ENCODE measurements at regions not wholly inside any gene's neighbourhood (a gene's known extent, or its start where the extent isn't known, plus 50 kb on each side); places are given as distances from the start of the nearest gene placed in this dataset.
"Not testable (repeated sequence)": the region's sequence is repeated elsewhere in the genome, so short reads cannot be mapped to it uniquely, and the experiment has no call there.

GRCh38 chr2:83970217-83970929, 488.7 kb downstream of the SUCLG1 start:
- no peak overlapping the region for H3K4me3 ChIP-seq (ENCODE audit: low read depth, low read length)
- no peak for DNase-seq (ENCODE audit: low read depth, low spot score)
- TF ChIP-seq CTCF (IDR thresholded peaks at IDR 0.05; ENCODE audit: low read depth, low read length): no peak
- in situ Hi-C loops (cut with HindIII; ENCODE audit: low sequenced_read_pairs): no loop called here

- TF ChIP-seq CTCF (IDR thresholded peaks at IDR 0.05; ENCODE audit: low read depth, low read length): no peak
- in situ Hi-C loops (cut with HindIII; ENCODE audit: low sequenced_read_pairs): no loop called here
- DNase-seq (ENCODE audit: low read depth, low spot score): no peak
Observed at GRCh38 chr2:83969085-83969484, 490.0 kb downstream of the SUCLG1 start.

GRCh38 chr2:83967854-83968253, 491.2 kb downstream of the SUCLG1 start:
- H3K4me3 ChIP-seq (ENCODE audit: low read depth, low read length): no peak overlapping the region
- no peak for TF ChIP-seq CTCF (IDR thresholded peaks at IDR 0.05; ENCODE audit: low read depth, low read length)
- no peak for DNase-seq (ENCODE audit: low read depth, low spot score)
- in situ Hi-C loops (cut with HindIII; ENCODE audit: low sequenced_read_pairs): no loop called here

More at GRCh38 chr2:83969085-83969484, 490.0 kb downstream of the SUCLG1 start:
- no peak overlapping the region for H3K4me3 ChIP-seq (ENCODE audit: low read depth, low read length)

GRCh38 chr2:83966946-83967345, 492.1 kb downstream of the SUCLG1 start:
- in situ Hi-C loops (cut with HindIII; ENCODE audit: low sequenced_read_pairs); DNase-seq (ENCODE audit: low read depth, low spot score); H3K4me3 ChIP-seq (ENCODE audit: low read depth, low read length): not testable (repeated sequence)

- in situ Hi-C loops (cut with HindIII; ENCODE audit: low sequenced_read_pairs): no loop called here
- H3K4me3 ChIP-seq (ENCODE audit: low read depth, low read length): no peak overlapping the region
- no peak for TF ChIP-seq CTCF (IDR thresholded peaks at IDR 0.05; ENCODE audit: low read depth, low read length)
- DNase-seq (ENCODE audit: low read depth, low spot score): no peak
Observed at GRCh38 chr2:83961512-83961911, 497.6 kb downstream of the SUCLG1 start.

- H3K4me3 ChIP-seq (ENCODE audit: low read depth, low read length): no peak overlapping the region
- in situ Hi-C loops (cut with HindIII; ENCODE audit: low sequenced_read_pairs): no loop called here
- TF ChIP-seq CTCF (IDR thresholded peaks at IDR 0.05; ENCODE audit: low read depth, low read length): no peak
- no peak for DNase-seq (ENCODE audit: low read depth, low spot score)
Observed at GRCh38 chr2:83960371-83960770, 498.7 kb downstream of the SUCLG1 start.

GRCh38 chr2:83959266-83959665, 499.8 kb downstream of the SUCLG1 start:
- no peak for TF ChIP-seq CTCF (IDR thresholded peaks at IDR 0.05; ENCODE audit: low read depth, low read length)
- DNase-seq (ENCODE audit: low read depth, low spot score): no peak
- in situ Hi-C loops (cut with HindIII; ENCODE audit: low sequenced_read_pairs): no loop called here

More at GRCh38 chr2:83959266-83959665, 499.8 kb downstream of the SUCLG1 start:
- no peak overlapping the region for H3K4me3 ChIP-seq (ENCODE audit: low read depth, low read length)

Data from astrocyte of the spinal cord (primary cell).